H1 (cell line): ENCODE measurements at regions not wholly inside any gene's neighbourhood (a gene's known extent, or its start where the extent isn't known, plus 50 kb on each side); places are given as distances from the start of the nearest gene placed in this dataset.

Experiments
- CTCF ChIA-PET: fragments of 300-600 bp; sonication (Branson Sonifier 250); formaldehyde crosslinking; loops from one replicate; lab custom pipeline; 2021; ENCODE audit not compliant: partially characterized antibody; lab: Charles Lee
- POLR2A ChIA-PET: fragments of 300-600 bp; sonication (Branson Sonifier 250); formaldehyde crosslinking; loops from one replicate; lab custom pipeline; 2021; ENCODE audit warnings: inconsistent platforms; ENCODE audit not compliant: partially characterized antibody; lab: Charles Lee
- DNase-seq, 2 experiments: peaks; one replicate each; pipeline versions ENCODE4 v3.0.0 to v3.0.0-alpha.2; 2010 to 2022; ENCODE audit warnings: low spot score in 2 of 2, low read depth in 1 of 2, mixed read lengths in 1 of 2
- FAIRE-seq: peaks from 2 replicates; lab custom pipeline; 2011; peaks lifted over from hg19 to GRCh38; lab: Jason Lieb, UNC
- H2AFZ ChIP-seq: 2 replicates; pipeline ENCODE4 v1.8.1; 2012; ENCODE audit warnings: low read length, inconsistent platforms
- H2AK5ac ChIP-seq: 2 replicates; pipeline ENCODE4 v1.6.1; 2013; ENCODE audit warnings: low read depth, low read length
- H2BK120ac ChIP-seq: replicated peaks from 2 replicates; pipeline ENCODE3; 2013; ENCODE audit warnings: low read depth, low read length, inconsistent platforms
- H2BK12ac ChIP-seq: 2 replicates; pipeline ENCODE4 v1.6.1; 2013; ENCODE audit warnings: low read depth, low read length
- H2BK15ac ChIP-seq: 2 replicates; pipeline ENCODE4 v1.6.1; 2013; ENCODE audit warnings: low read length
- H2BK20ac ChIP-seq: 2 replicates; pipeline ENCODE4 v1.6.1; 2013; ENCODE audit warnings: low read length
- H2BK5ac ChIP-seq: 2 replicates; pipeline ENCODE4 v1.6.1; 2013; ENCODE audit warnings: low read depth, low read length
- H3K14ac ChIP-seq: 2 replicates; pipeline ENCODE4 v1.6.1; 2013; ENCODE audit warnings: inconsistent platforms; ENCODE audit not compliant: insufficient read length
- H3K18ac ChIP-seq: 2 replicates; pipeline ENCODE4 v1.6.1; 2013; ENCODE audit warnings: low read length; ENCODE audit errors: extremely low read depth
- H3K23ac ChIP-seq: 2 replicates; pipeline ENCODE4 v1.6.1; 2013; ENCODE audit warnings: inconsistent platforms; ENCODE audit not compliant: insufficient read length
- H3K23me2 ChIP-seq: 2 replicates; pipeline ENCODE4 v1.6.1; 2013; ENCODE audit warnings: low read depth, low read length
- H3K27ac ChIP-seq: 2 replicates; pipeline ENCODE4 v1.6.1; 2011; ENCODE audit warnings: low read depth, low read length, inconsistent platforms
- H3K27me3 ChIP-seq, 4 experiments: replicated peaks in 1 of 4; 1 replicate in 1 of 4; 2 replicates in 3 of 4; pipeline versions ENCODE4 v1.6.1 to v1.8.1; 2011 to 2013; ENCODE audit warnings: low read length in 3 of 4, mild to moderate bottlenecking in 3 of 4, inconsistent platforms in 2 of 4, mixed read lengths in 2 of 4, moderate library complexity in 1 of 4; ENCODE audit not compliant: control insufficient read depth in 3 of 4, insufficient read depth in 3 of 4; ENCODE audit errors: extremely low read depth in 1 of 4
- H3K36me3 ChIP-seq, 4 experiments: 2 replicates each; pipeline versions ENCODE4 v1.6.1 to v1.8.1; 2011 to 2013; ENCODE audit warnings: mild to moderate bottlenecking in 4 of 4, low read length in 3 of 4, moderate library complexity in 2 of 4, control low read depth in 1 of 4, inconsistent platforms in 1 of 4; ENCODE audit not compliant: insufficient read depth in 4 of 4, control insufficient read depth in 2 of 4
- H3K4ac ChIP-seq: replicated peaks from 2 replicates; pipeline ENCODE3; 2013; ENCODE audit warnings: low read length, low read depth, mixed read lengths, inconsistent platforms; ENCODE audit not compliant: insufficient read length
- H3K4me1 ChIP-seq, 4 experiments: replicated peaks in 1 of 4; 1 replicate in 1 of 4; 2 replicates in 3 of 4; pipeline versions ENCODE4 v1.6.1 to v1.8.1; 2011 to 2013; ENCODE audit warnings: low read length in 3 of 4, inconsistent platforms in 2 of 4, mixed read lengths in 1 of 4; ENCODE audit not compliant: insufficient read depth in 4 of 4, control insufficient read depth in 3 of 4
- H3K4me2 ChIP-seq, 2 experiments: 2 replicates each; pipeline versions ENCODE4 v1.6.1 to v1.8.1; 2011 to 2013; ENCODE audit warnings: low read depth in 2 of 2, low read length in 2 of 2, control low read depth in 1 of 2, inconsistent platforms in 1 of 2, mild to moderate bottlenecking in 1 of 2; ENCODE audit not compliant: insufficient read depth in 1 of 2
- H3K4me3 ChIP-seq, 4 experiments: fragments of 200-600, 300-600 bp in 1 of 4; sonication (generic), shearing (Covaris generic), sonication (Bioruptor Twin) in 1 of 4; 2 replicates each; pipeline versions ENCODE4 v1.5.1 to v1.8.1; 2011 to 2016; ENCODE audit warnings: low read length in 4 of 4, low read depth in 3 of 4, control low read depth in 2 of 4, inconsistent platforms in 2 of 4, mild to moderate bottlenecking in 2 of 4, mixed read lengths in 1 of 4, moderate library complexity in 1 of 4; ENCODE audit not compliant: insufficient read depth in 2 of 4; ENCODE audit errors: extremely low read depth in 1 of 4
- H3K56ac ChIP-seq: replicated peaks from 2 replicates; pipeline ENCODE3; 2013; ENCODE audit warnings: low read depth, mild to moderate bottlenecking, mixed read lengths, low read length, inconsistent platforms; ENCODE audit not compliant: insufficient read length
- H3K79me1 ChIP-seq: 2 replicates; pipeline ENCODE4 v1.6.1; 2013; ENCODE audit warnings: low read depth, low read length, control low read depth
- H3K79me2 ChIP-seq, 2 experiments: 2 replicates each; pipeline versions ENCODE4 v1.6.1 to v1.8.1; 2012 to 2013; ENCODE audit warnings: low read length in 2 of 2, mild to moderate bottlenecking in 2 of 2, inconsistent platforms in 1 of 2; ENCODE audit not compliant: insufficient read depth in 2 of 2, control insufficient read depth in 1 of 2
- H3K9ac ChIP-seq, 4 experiments: replicated peaks in 1 of 4; 1 replicate in 1 of 4; 2 replicates in 3 of 4; pipeline versions ENCODE4 v1.6.1 to v1.8.1; 2011 to 2013; ENCODE audit warnings: low read depth in 3 of 4, low read length in 3 of 4, control low read depth in 2 of 4, mild to moderate bottlenecking in 2 of 4, moderate library complexity in 2 of 4, inconsistent platforms in 1 of 4; ENCODE audit errors: extremely low read depth in 1 of 4
- H3K9me3 ChIP-seq, 2 experiments: 2 replicates each; pipeline versions ENCODE4 v1.6.1 to v1.8.1; 2012 to 2013; ENCODE audit warnings: mild to moderate bottlenecking in 2 of 2, moderate library complexity in 2 of 2, control low read depth in 1 of 2, inconsistent platforms in 1 of 2, low read depth in 1 of 2, low read length in 1 of 2, mixed read lengths in 1 of 2; ENCODE audit not compliant: insufficient read depth in 2 of 2
- H4K20me1 ChIP-seq, 2 experiments: replicated peaks in 1 of 2; 2 replicates each; pipeline versions ENCODE3 to v1.8.1; 2011 to 2013; ENCODE audit warnings: inconsistent platforms in 2 of 2, low read length in 2 of 2, mild to moderate bottlenecking in 1 of 2; ENCODE audit not compliant: insufficient read depth in 2 of 2, control insufficient read depth in 1 of 2
- H4K5ac ChIP-seq: 2 replicates; pipeline ENCODE4 v1.6.1; 2013; ENCODE audit warnings: low read length, low read depth, mixed read lengths, inconsistent platforms; ENCODE audit not compliant: insufficient read length
- H4K8ac ChIP-seq: 2 replicates; pipeline ENCODE4 v1.8.0; 2013; ENCODE audit warnings: mild to moderate bottlenecking, moderate library complexity, low read length, inconsistent platforms; ENCODE audit not compliant: insufficient read depth; ENCODE audit errors: extremely low read depth
- H4K91ac ChIP-seq: replicated peaks from 2 replicates; pipeline ENCODE3; 2013; ENCODE audit warnings: low read length, mixed read lengths, inconsistent platforms; ENCODE audit not compliant: insufficient read length
- ASH2L ChIP-seq: fragments of 200-600, 300-600 bp; sonication (generic); IDR thresholded peaks from one replicate; pipeline ENCODE4 v1.7.1; 2017; ENCODE audit warnings: low read length
- EP300 ChIP-seq, 2 experiments: IDR thresholded peaks; 1 replicate in 1 of 2; 2 replicates in 1 of 2; pipeline ENCODE4 v1.6.1; 2011 to 2012; ENCODE audit warnings: low read depth in 2 of 2, low read length in 2 of 2, mild to moderate bottlenecking in 2 of 2, borderline replicate concordance in 1 of 2, inconsistent platforms in 1 of 2, moderate library complexity in 1 of 2
- EZH2 ChIP-seq: fragments of 200-600 bp; sonication (generic); IDR thresholded peaks from 2 replicates; pipeline ENCODE4 v1.7.1; 2012; ENCODE audit warnings: low read depth, mild to moderate bottlenecking, moderate library complexity, low read length, inconsistent platforms; ENCODE audit not compliant: severe bottlenecking
- FOSL1 ChIP-seq: IDR thresholded peaks from 2 replicates; pipeline ENCODE4 v1.6.1; 2011; ENCODE audit warnings: mild to moderate bottlenecking, low read depth, low read length, moderate library complexity; ENCODE audit not compliant: insufficient read depth
- JUND ChIP-seq: IDR thresholded peaks from 2 replicates; pipeline ENCODE4 v1.6.1; 2011; ENCODE audit warnings: mild to moderate bottlenecking, improper control_type of control experiment, low read length
- KDM5A ChIP-seq: fragments of 200-600 bp; IDR thresholded peaks from 2 replicates; pipeline ENCODE4 v1.7.1; 2012; ENCODE audit warnings: mild to moderate bottlenecking, low read length, inconsistent platforms, mixed read lengths
- NRF1 ChIP-seq: IDR thresholded peaks from 2 replicates; pipeline ENCODE4 v1.6.1; 2011; ENCODE audit warnings: mild to moderate bottlenecking, low read depth, low read length, improper control_type of control experiment
- RAD21 ChIP-seq, 2 experiments: IDR thresholded peaks in 1 of 2; conservative IDR thresholded peaks in 1 of 2; 2 replicates each; pipeline ENCODE4 v1.6.1; 2011; ENCODE audit warnings: low read depth in 2 of 2, low read length in 2 of 2, improper control_type of control experiment in 1 of 2, inconsistent platforms in 1 of 2, mild to moderate bottlenecking in 1 of 2, moderate library complexity in 1 of 2
- RNF2 ChIP-seq: fragments of 200-900, 300-1000 bp; sonication (generic); IDR thresholded peaks from 2 replicates; pipeline ENCODE4 v1.7.1; 2016; ENCODE audit warnings: borderline replicate concordance, low read depth, mild to moderate bottlenecking, antibody characterized with exemption, low read length; ENCODE audit not compliant: poor library complexity, severe bottlenecking; ENCODE audit errors: missing control alignments
- SIN3A ChIP-seq, 2 experiments: IDR thresholded peaks in 1 of 2; conservative IDR thresholded peaks in 1 of 2; 2 replicates each; pipeline ENCODE4 v1.6.1; 2011 to 2012; ENCODE audit warnings: low read length in 2 of 2, improper control_type of control experiment in 1 of 2, low read depth in 1 of 2, mild to moderate bottlenecking in 1 of 2
- YY1 ChIP-seq: IDR thresholded peaks from 2 replicates; pipeline ENCODE4 v1.6.1; 2011; ENCODE audit warnings: low read depth, mild to moderate bottlenecking, low read length
- WGBS, 2 experiments: shearing (Covaris generic) in 1 of 2; methylation state at CpG; one replicate each; pipeline versions ENCODE4 v1.1.6 to v1.1.7; 2013 to 2015; ENCODE audit warnings: low lambda C conversion rate in 2 of 2, mixed read lengths in 2 of 2, inconsistent platforms in 1 of 2, low coverage in 1 of 2, missing lambda C conversion rate in 1 of 2; ENCODE audit not compliant: insufficient replicate concordance in 2 of 2, insufficient coverage in 1 of 2, insufficient read length in 1 of 2; ENCODE audit errors: extremely low coverage in 1 of 2, missing lambda C conversion rate in 1 of 2; 5-methylcytosine and 5-hydroxymethylcytosine counted together

GRCh38 chr3:110248666-110249065 lies 823.0 kb upstream of the NECTIN3 start:
- Histone ChIP-seq H3K14ac (no peak overlapping the region), H3K4me3 (no peak overlapping the region), H2BK20ac (no peak overlapping the region), H3K9ac (no peak overlapping the region), H3K27ac (no peak overlapping the region), H3K23me2 (no peaks in the 10 kb centered on the region), H2BK120ac (no peak overlapping the region), H2BK5ac (no peak overlapping the region), H2AFZ (no peak overlapping the region), H3K9me3 (no peaks in the 10 kb centered on the region), H4K91ac (no peak overlapping the region), H3K79me2 (no peaks in the 10 kb centered on the region), H3K56ac (no peak overlapping the region), H3K4me2 (no peak overlapping the region), H3K4ac (no peak overlapping the region), H3K23ac (no peak overlapping the region), H3K4me1 (no peaks in the 10 kb centered on the region), H3K18ac (no peak overlapping the region), H4K20me1 (no peaks in the 10 kb centered on the region), H3K27me3 (peaks cover 0 to 1% (median 0%) of the 10 kb centered on the region in 4 experiments; a peak in 1 of 7 replicates), H2AK5ac (no peak overlapping the region), H4K8ac (no peak overlapping the region), H2BK12ac (no peak overlapping the region), H3K36me3 (no peaks in the 10 kb centered on the region), H4K5ac (no peak overlapping the region), H3K79me1 (no peaks in the 10 kb centered on the region), H2BK15ac (no peak overlapping the region)
- FAIRE-seq = no peak
- POLR2A ChIA-PET = no interaction called here
- WGBS, 2 experiments = 90% methylated on average over 1 of the region's 1 CpG; no CpG with 5 or more reads in 1 of the 2 experiments
- no peak for DNase-seq
- CTCF ChIA-PET = no interaction called here
- TF ChIP-seq RNF2 (no peak), EZH2 (no peak), ASH2L (no peak), JUND (no peak), EP300 (IDR thresholded peaks at IDR 0.05; ENCODE audit: borderline replicate concordance in 1 of 2, low read depth in 2 of 2, low read length in 2 of 2) (no peak), NRF1 (no peak), SIN3A (conservative IDR thresholded peaks at IDR 0.05 in 1 of 2, IDR thresholded peaks at IDR 0.05 in 1 of 2; ENCODE audit: low read depth in 1 of 2, low read length in 2 of 2) (no peak), RAD21 (IDR thresholded peaks at IDR 0.05 in 1 of 2, conservative IDR thresholded peaks at IDR 0.05 in 1 of 2; ENCODE audit: low read depth in 2 of 2, low read length in 2 of 2) (no peak), KDM5A (no peak), FOSL1 (no peak), YY1 (no peak)
